C4-2B (cell line): ENCODE measurements at regions not wholly inside any gene's neighbourhood (a gene's known extent, or its start where the extent isn't known, plus 50 kb on each side); places are given as distances from the start of the nearest gene placed in this dataset.

Experiments used
- ZFX ChIP-seq: fragments of 450-650 bp; IDR thresholded peaks from 2 replicates; pipeline ENCODE4 v1.6.1; 2017
- TF ChIP-seq, protein P1 (sequence below): fragments of 450-650 bp; conservative IDR thresholded peaks from 2 replicates; pipeline ENCODE4 v1.5.1; 2017; ENCODE audit warnings: mild to moderate bottlenecking

- TF ChIP-seq, protein P1, sequence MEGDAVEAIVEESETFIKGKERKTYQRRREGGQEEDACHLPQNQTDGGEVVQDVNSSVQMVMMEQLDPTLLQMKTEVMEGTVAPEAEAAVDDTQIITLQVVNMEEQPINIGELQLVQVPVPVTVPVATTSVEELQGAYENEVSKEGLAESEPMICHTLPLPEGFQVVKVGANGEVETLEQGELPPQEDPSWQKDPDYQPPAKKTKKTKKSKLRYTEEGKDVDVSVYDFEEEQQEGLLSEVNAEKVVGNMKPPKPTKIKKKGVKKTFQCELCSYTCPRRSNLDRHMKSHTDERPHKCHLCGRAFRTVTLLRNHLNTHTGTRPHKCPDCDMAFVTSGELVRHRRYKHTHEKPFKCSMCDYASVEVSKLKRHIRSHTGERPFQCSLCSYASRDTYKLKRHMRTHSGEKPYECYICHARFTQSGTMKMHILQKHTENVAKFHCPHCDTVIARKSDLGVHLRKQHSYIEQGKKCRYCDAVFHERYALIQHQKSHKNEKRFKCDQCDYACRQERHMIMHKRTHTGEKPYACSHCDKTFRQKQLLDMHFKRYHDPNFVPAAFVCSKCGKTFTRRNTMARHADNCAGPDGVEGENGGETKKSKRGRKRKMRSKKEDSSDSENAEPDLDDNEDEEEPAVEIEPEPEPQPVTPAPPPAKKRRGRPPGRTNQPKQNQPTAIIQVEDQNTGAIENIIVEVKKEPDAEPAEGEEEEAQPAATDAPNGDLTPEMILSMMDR = no peak
- no peak for TF ChIP-seq ZFX
Observed at GRCh38 chr18:8926464-8926863, 176.0 kb upstream of the NDUFV2 start.
